ENCODE measurements at regions not wholly inside any gene's neighbourhood (a gene's known extent, or its start where the extent isn't known, plus 50 kb on each side); places are given as distances from the start of the nearest gene placed in this dataset.

GRCh38 chr4:38497121-38497520, 166.9 kb upstream of the KLF3 start:
- H3K27me3 Mint-ChIP-seq (ENCODE audit: unreplicated experiment): peaks cover 2% of the 10 kb centered on the region
- no peaks in the 10 kb centered on the region for H3K36me3 Mint-ChIP-seq (ENCODE audit: low read depth, unreplicated experiment)
- no peak overlapping the region for H3K4me3 Mint-ChIP-seq (ENCODE audit: unreplicated experiment)
- DNase-seq (ENCODE audit: low spot score): no peak
- H3K4me1 Mint-ChIP-seq (ENCODE audit: unreplicated experiment): peaks cover 3% of the 10 kb centered on the region
- TF ChIP-seq CTCF (IDR thresholded peaks at IDR 0.05; ENCODE audit: unreplicated experiment): no peak
- no peak overlapping the region for H3K27ac Mint-ChIP-seq (ENCODE audit: unreplicated experiment)
- H3K9me3 Mint-ChIP-seq (ENCODE audit: unreplicated experiment): no peaks in the 10 kb centered on the region

- TF ChIP-seq CTCF (IDR thresholded peaks at IDR 0.05; ENCODE audit: unreplicated experiment): no peak
- Mint-ChIP-seq H3K4me3 (ENCODE audit: unreplicated experiment) (no peak overlapping the region), H3K27me3 (ENCODE audit: unreplicated experiment) (peaks cover 2% of the 10 kb centered on the region), H3K36me3 (ENCODE audit: low read depth, unreplicated experiment) (no peaks in the 10 kb centered on the region), H3K27ac (ENCODE audit: unreplicated experiment) (no peak overlapping the region), H3K9me3 (ENCODE audit: unreplicated experiment) (no peaks in the 10 kb centered on the region), H3K4me1 (ENCODE audit: unreplicated experiment) (peaks cover 3% of the 10 kb centered on the region)
- no peak for DNase-seq (ENCODE audit: low spot score)
These were observed 164.9 kb upstream of the KLF3 start for GRCh38 chr4:38499101-38499500.

GRCh38 chr4:38500433-38500832, 163.6 kb upstream of the KLF3 start:
- no peak overlapping the region for H3K4me3 Mint-ChIP-seq (ENCODE audit: unreplicated experiment)
- no peak overlapping the region for H3K27ac Mint-ChIP-seq (ENCODE audit: unreplicated experiment)
- H3K4me1 Mint-ChIP-seq (ENCODE audit: unreplicated experiment): peaks cover 3% of the 10 kb centered on the region
- no peaks in the 10 kb centered on the region for H3K9me3 Mint-ChIP-seq (ENCODE audit: unreplicated experiment)
- DNase-seq (ENCODE audit: low spot score): no peak
- H3K36me3 Mint-ChIP-seq (ENCODE audit: low read depth, unreplicated experiment): no peaks in the 10 kb centered on the region
- H3K27me3 Mint-ChIP-seq (ENCODE audit: unreplicated experiment): peaks cover 2% of the 10 kb centered on the region
- no peak for TF ChIP-seq CTCF (IDR thresholded peaks at IDR 0.05; ENCODE audit: unreplicated experiment)

GRCh38 chr4:38501698-38502097, 162.3 kb upstream of the KLF3 start:
- H3K27me3 Mint-ChIP-seq (ENCODE audit: unreplicated experiment): peaks cover 2% of the 10 kb centered on the region
- no peak for DNase-seq (ENCODE audit: low spot score)
- H3K4me3 Mint-ChIP-seq (ENCODE audit: unreplicated experiment): no peak overlapping the region
- no peak overlapping the region for H3K27ac Mint-ChIP-seq (ENCODE audit: unreplicated experiment)
- no peaks in the 10 kb centered on the region for H3K36me3 Mint-ChIP-seq (ENCODE audit: low read depth, unreplicated experiment)
- H3K4me1 Mint-ChIP-seq (ENCODE audit: unreplicated experiment): peaks cover 3% of the 10 kb centered on the region
- H3K9me3 Mint-ChIP-seq (ENCODE audit: unreplicated experiment): no peaks in the 10 kb centered on the region
- TF ChIP-seq CTCF (IDR thresholded peaks at IDR 0.05; ENCODE audit: unreplicated experiment): no peak

- Mint-ChIP-seq H3K4me3 (ENCODE audit: unreplicated experiment) (no peak overlapping the region), H3K27me3 (ENCODE audit: unreplicated experiment) (peaks cover 2% of the 10 kb centered on the region), H3K36me3 (ENCODE audit: low read depth, unreplicated experiment) (no peaks in the 10 kb centered on the region), H3K9me3 (ENCODE audit: unreplicated experiment) (no peaks in the 10 kb centered on the region), H3K27ac (ENCODE audit: unreplicated experiment) (no peak overlapping the region), H3K4me1 (ENCODE audit: unreplicated experiment) (peaks cover 3% of the 10 kb centered on the region)
- no peak for DNase-seq (ENCODE audit: low spot score)
- no peak for TF ChIP-seq CTCF (IDR thresholded peaks at IDR 0.05; ENCODE audit: unreplicated experiment)
These were observed 160.2 kb upstream of the KLF3 start for GRCh38 chr4:38503689-38504395.
